HAP-1 (cell line): ENCODE measurements at regions not wholly inside any gene's neighbourhood (a gene's known extent, or its start where the extent isn't known, plus 50 kb on each side); places are given as distances from the start of the nearest gene placed in this dataset.
"Not testable (repeated sequence)": the region's sequence is repeated elsewhere in the genome, so short reads cannot be mapped to it uniquely, and the experiment has no call there.

Source experiments
- DNase-seq, 2 experiments: peaks; one replicate each; pipeline ENCODE4 v3.0.0-alpha.2; 2016 to 2020; ENCODE audit warnings: low spot score in 2 of 2
- H3K27me3 ChIP-seq: fragments of 250-450 bp; sonication (Bioruptor Pico); 2 replicates; pipeline ENCODE4 v1.5.1; 2020; ENCODE audit warnings: low read depth, mild to moderate bottlenecking, moderate library complexity
- H3K36me3 ChIP-seq: fragments of 250-450 bp; sonication (Bioruptor Pico); replicated peaks from 2 replicates; pipeline ENCODE4 v1.5.1; 2020; ENCODE audit warnings: mild to moderate bottlenecking
- H3K4me1 ChIP-seq: fragments of 250-450 bp; sonication (Bioruptor Pico); 2 replicates; pipeline ENCODE4 v1.5.1; 2020; ENCODE audit warnings: mild to moderate bottlenecking
- H3K4me3 ChIP-seq: fragments of 250-450 bp; sonication (Bioruptor Pico); 2 replicates; pipeline ENCODE4 v1.5.1; 2020; ENCODE audit warnings: mild to moderate bottlenecking, moderate library complexity
- H3K9me3 ChIP-seq: fragments of 250-450 bp; sonication (Bioruptor Pico); 2 replicates; pipeline ENCODE4 v1.5.1; 2020; ENCODE audit warnings: mild to moderate bottlenecking, moderate library complexity
- in situ Hi-C: fragments of 300-500 bp; cut with MboI; formaldehyde crosslinking; loops from 3 replicates; pipeline ENCODE4 v1.14.3; 2020; ENCODE audit warnings: low sequenced_read_pairs, inconsistent platforms, mixed read lengths

DNA sequence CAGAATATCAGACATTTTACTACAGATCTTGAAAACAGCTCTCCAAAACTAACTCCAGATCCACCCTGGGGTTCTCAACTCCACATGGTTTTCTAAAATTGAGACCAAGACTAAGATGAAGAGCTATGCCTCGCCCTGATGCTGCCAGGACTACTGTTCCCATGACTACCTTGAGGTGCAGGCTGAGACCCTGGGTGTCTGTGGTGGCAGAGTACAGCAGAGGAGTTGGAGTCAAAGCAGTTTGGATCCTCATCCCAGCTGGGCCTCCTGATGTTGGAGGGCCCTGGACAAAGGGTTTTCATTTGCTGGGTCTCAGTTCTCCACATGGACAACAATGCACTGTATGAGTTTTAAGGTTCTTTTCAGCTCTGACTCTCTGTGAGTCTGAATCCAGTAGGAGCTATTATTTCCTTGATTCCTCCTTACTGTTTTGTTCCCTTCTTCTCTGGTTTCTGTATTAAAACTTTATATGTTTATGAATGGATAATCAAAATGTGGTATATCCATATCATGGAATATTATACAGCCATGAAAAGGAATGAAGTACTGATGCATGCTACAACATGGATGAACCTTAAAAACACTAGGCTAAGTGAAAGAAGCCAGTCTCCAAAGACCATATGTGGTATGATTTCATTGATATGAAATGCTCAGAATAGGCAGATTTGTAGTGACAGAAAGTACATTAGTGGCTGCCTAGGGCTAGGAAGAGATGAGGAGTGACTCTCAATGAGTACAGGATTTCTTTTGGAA, 93.0 kb downstream of the CPN2 start:
- no peaks in the 10 kb centered on the region for H3K9me3 ChIP-seq
- no peaks in the 10 kb centered on the region for H3K36me3 ChIP-seq
- H3K27me3 ChIP-seq, result no peaks in the 10 kb centered on the region
- H3K4me3 ChIP-seq, result no peak overlapping the region
- DNase-seq, result no peak
- no peaks in the 10 kb centered on the region for H3K4me1 ChIP-seq
- in situ Hi-C loops, result no loop called here

DNA sequence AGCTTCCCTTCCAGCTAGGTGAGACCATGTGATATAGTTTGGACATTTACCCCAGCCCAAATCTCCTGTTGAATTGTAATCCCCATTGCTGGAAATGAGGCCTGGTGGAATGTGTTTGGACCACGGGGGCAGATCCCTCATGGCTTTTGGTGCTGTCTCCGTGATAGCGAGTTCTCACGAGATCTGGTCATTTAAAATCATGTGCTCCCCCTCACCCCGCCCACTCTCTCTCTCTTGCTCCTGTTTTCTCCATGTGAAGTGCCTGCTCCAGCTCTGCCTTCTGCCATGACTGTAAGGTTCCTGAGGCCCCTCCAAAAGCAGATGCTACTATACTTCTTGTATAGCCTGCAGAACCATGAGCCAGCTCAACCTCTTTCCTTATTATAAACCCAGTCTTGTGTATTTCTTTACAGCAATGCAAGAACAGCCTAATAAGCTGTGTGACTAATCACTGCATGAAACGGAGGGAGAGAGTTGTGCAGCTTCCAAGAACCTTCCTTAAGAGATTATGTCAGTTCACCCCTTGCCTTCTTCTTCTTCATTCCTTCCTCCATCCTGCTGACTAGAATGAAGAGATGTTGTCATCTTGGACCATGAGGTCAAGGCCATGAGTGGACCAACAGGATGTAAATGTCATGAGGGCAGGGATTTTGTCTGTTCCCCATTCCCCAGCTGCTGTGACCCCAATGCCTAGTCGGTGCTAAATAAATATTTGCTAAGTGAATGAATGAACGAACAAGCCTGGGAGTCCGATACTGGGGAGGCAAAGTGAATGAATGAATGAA, 91.0 kb downstream of the CPN2 start:
- Histone ChIP-seq H3K36me3 (no peaks in the 10 kb centered on the region), H3K9me3 (no peaks in the 10 kb centered on the region), H3K4me1 (no peaks in the 10 kb centered on the region), H3K4me3 (no peak overlapping the region), H3K27me3 (no peaks in the 10 kb centered on the region)
- DNase-seq, result no peak
- in situ Hi-C loops, result no loop called here

GRCh38 chr3:194261581-194262063, 89.5 kb downstream of the CPN2 start:
- no peak overlapping the region for H3K4me3 ChIP-seq
- H3K4me1 ChIP-seq, result no peaks in the 10 kb centered on the region
- H3K27me3 ChIP-seq, result no peaks in the 10 kb centered on the region
- no peaks in the 10 kb centered on the region for H3K36me3 ChIP-seq
- DNase-seq, result no peak
- H3K9me3 ChIP-seq, result no peaks in the 10 kb centered on the region
- in situ Hi-C loops, result no loop called here

- Histone ChIP-seq H3K27me3 (no peaks in the 10 kb centered on the region), H3K9me3 (no peaks in the 10 kb centered on the region), H3K4me3 (no peak overlapping the region), H3K36me3 (no peaks in the 10 kb centered on the region), H3K4me1 (no peaks in the 10 kb centered on the region)
- in situ Hi-C loops, result no loop called here
- DNase-seq, result no peak
These were observed 88.8 kb downstream of the CPN2 start for GRCh38 chr3:194262176-194262924.

DNA sequence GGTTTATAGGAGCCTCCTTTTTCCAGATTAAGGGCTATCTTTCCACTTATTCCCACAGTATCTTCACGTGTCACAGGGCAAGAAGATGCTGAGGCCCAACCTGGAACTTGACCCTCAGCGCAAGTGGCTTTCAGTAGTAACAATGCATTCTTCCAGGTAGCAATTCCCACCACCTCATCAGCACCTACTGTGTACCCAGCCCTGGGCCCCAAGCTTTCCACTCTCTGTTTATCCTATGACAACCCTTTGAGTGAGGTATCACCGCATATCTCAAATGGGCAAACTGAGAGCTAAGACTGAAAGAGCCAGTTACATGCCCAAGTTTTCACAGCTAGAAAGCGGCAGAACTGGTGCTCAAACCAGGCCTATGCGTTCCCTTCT, 88.2 kb downstream of the CPN2 start:
- H3K27me3 ChIP-seq, result no peaks in the 10 kb centered on the region
- no peak overlapping the region for H3K4me3 ChIP-seq
- no peaks in the 10 kb centered on the region for H3K9me3 ChIP-seq
- no peaks in the 10 kb centered on the region for H3K4me1 ChIP-seq
- in situ Hi-C loops, result no loop called here
- no peaks in the 10 kb centered on the region for H3K36me3 ChIP-seq
- DNase-seq, result no peak

- H3K4me1 ChIP-seq, H3K9me3 ChIP-seq, H3K36me3 ChIP-seq, DNase-seq, H3K27me3 ChIP-seq, H3K4me3 ChIP-seq, in situ Hi-C loops: not testable (repeated sequence)
These were observed 86.3 kb downstream of the CPN2 start for GRCh38 chr3:194264631-194265504.

GRCh38 chr3:194265505-194265892, 85.6 kb downstream of the CPN2 start:
- no peak for DNase-seq
- in situ Hi-C loops, result no loop called here
- no peak overlapping the region for H3K4me3 ChIP-seq

DNA sequence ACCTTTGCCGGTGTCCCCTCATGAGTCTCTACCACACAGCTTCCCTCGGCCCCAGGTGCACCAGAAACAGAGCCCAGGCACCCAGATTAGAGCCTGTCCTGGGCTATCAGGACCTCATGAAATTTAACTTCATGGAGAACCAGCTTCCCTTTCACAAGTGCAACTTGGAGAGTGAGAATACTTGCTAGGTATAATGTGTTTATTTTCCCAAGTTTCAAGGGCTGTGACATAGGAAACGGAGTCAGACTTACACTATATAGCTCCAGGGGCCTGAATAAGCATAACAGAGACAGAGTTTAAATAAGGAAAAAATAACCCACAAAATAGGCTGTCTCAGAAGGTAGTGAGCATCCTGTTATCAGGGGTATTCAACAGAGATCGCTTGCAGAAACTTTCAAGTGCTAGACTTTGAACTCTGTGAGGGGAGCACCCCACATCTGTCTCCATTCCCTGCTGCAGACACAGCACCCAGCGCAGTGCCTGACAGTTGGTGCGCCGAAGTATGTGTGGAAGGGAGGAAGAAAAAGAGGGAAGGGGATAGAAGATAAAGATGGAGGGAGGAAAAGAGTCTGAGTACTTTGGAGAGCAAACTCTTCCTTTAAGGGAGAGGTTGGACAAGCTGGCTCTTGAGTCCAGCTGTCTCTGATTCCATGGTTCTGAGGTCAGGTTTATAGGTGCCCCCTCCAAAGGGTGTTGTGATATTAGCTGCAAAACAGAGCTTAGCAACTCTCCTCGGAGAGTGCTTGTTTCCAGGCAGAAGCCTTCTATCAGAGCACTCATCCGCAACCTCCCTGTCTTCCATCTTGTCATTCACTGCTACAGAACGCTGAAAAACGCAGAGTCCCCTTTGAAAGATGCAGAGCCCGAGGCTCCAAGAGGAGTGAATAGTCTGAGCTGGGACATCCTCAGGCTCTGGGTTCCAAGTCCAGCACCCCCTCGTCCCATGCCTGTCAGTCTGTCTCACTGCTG, 84.8 kb downstream of the CPN2 start:
- Histone ChIP-seq H3K27me3 (no peaks in the 10 kb centered on the region), H3K4me1 (no peaks in the 10 kb centered on the region), H3K9me3 (no peaks in the 10 kb centered on the region), H3K36me3 (no peaks in the 10 kb centered on the region), H3K4me3 (no peak overlapping the region)
- no peak for DNase-seq
- in situ Hi-C loops, result no loop called here

More at GRCh38 chr3:194265505-194265892, 85.6 kb downstream of the CPN2 start:
- Histone ChIP-seq H3K9me3 (no peaks in the 10 kb centered on the region), H3K4me1 (no peaks in the 10 kb centered on the region), H3K36me3 (no peaks in the 10 kb centered on the region), H3K27me3 (no peaks in the 10 kb centered on the region)

DNA sequence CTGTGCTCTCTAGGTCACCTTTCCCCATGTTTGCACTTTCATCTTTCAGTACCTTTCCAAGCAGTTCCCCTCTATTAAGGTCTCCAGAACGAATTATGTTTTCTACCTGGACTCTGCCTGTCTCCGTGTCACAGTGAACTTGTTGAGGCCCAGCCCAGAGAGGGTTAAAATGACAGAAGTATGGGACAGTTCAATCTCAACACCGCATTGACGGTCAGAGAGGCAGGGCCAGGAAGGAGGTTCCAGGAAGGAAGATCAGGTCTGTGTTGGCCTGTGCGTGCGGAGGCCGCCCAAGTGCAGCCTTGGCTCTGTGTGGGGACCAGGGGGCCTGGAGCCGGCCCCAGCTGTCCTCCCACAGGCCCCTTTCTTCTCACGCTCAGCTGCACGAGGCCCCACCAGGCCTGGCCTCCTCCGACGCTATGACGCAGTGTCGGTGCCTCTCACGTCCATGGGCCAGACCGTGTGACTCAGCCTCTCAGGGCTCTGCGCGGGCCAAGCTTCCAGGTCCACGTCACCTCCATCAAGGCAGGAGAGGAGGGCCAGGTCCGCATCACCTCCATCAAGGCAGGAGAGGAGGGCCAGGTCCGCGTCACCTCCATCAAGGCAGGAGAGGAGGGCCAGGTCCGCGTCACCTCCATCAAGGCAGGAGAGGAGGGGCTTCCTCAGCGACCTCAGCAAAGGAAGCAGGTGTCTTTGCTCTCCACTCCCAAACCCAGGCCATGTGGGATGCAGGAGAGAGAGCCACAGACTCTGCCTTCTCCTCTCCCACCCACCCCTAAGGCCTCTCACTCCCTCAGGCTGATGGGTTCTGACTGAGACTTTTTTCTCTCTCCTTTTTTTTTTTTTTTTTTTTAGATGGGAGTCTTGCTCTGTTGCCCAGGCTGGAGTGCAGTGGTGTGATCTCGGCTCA, 83.1 kb downstream of the CPN2 start:
- Histone ChIP-seq H3K4me3 (no peak overlapping the region), H3K4me1 (no peaks in the 10 kb centered on the region), H3K27me3 (no peaks in the 10 kb centered on the region), H3K36me3 (no peaks in the 10 kb centered on the region), H3K9me3 (no peaks in the 10 kb centered on the region)
- no peak for DNase-seq
- in situ Hi-C loops, result no loop called here

DNA sequence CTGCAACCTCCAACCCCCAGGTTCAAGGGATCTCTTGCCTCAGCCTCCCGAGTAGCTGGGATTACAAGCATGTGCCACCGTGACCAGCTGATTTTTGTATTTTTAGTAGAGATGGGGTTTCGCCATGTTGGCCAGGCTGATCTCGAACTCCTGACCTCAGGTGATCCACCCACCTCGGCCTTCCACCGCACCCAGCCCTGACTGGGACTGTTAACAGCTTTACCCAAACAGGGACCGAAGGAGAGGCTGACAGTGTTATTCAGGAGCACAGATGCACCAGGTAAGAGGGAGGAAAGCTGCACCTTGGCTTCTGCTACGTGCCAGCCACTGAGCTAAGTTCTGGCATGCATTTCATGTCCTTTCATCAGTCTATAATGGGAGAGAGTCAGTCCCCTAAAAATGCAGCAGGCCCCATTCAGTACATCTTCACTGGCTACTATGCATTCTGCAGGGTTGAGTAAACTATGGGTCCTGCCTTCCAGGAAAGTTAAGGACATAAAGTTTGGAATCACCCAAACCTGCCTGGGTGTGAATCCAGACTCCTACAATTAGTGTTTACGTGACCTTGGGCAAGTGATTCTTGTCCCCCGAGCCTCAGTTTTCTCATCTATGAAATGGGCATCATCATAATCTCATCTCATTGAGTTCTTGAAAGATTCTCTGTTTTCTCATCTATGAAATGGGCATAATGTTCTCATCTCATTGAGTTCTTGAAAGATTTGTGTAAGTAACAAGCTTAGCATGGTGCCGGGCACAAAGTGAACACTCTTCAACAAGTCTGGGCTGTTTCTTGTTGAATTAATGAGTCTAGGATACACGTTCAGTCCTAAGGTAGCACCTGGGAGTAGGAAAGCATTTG, 82.2 kb downstream of the CPN2 start:
- DNase-seq, result no peak
- no peaks in the 10 kb centered on the region for H3K36me3 ChIP-seq
- H3K9me3 ChIP-seq, result no peaks in the 10 kb centered on the region
- in situ Hi-C loops, result no loop called here
- no peak overlapping the region for H3K4me3 ChIP-seq
- H3K4me1 ChIP-seq, result no peaks in the 10 kb centered on the region
- no peaks in the 10 kb centered on the region for H3K27me3 ChIP-seq

GRCh38 chr3:194269610-194270145, 81.5 kb downstream of the CPN2 start:
- no peak for DNase-seq
- no peaks in the 10 kb centered on the region for H3K36me3 ChIP-seq
- no peaks in the 10 kb centered on the region for H3K27me3 ChIP-seq
- H3K4me1 ChIP-seq, result no peaks in the 10 kb centered on the region
- H3K9me3 ChIP-seq, result no peaks in the 10 kb centered on the region
- in situ Hi-C loops, result no loop called here
- H3K4me3 ChIP-seq, result no peak overlapping the region
